GM18517 (cell line): ENCODE measurements at regions not wholly inside any gene's neighbourhood (a gene's known extent, or its start where the extent isn't known, plus 50 kb on each side); places are given as distances from the start of the nearest gene placed in this dataset.
"Not testable (repeated sequence)": the region's sequence is repeated elsewhere in the genome, so short reads cannot be mapped to it uniquely, and the experiment has no call there.

Source experiments
- ATAC-seq: cut with Tn5 transposase; IDR thresholded peaks from one replicate; pipeline ENCODE4 v1.9.1; 2021; ENCODE audit warnings: mild to moderate bottlenecking, moderate library complexity; ENCODE audit not compliant: unreplicated experiment

DNA sequence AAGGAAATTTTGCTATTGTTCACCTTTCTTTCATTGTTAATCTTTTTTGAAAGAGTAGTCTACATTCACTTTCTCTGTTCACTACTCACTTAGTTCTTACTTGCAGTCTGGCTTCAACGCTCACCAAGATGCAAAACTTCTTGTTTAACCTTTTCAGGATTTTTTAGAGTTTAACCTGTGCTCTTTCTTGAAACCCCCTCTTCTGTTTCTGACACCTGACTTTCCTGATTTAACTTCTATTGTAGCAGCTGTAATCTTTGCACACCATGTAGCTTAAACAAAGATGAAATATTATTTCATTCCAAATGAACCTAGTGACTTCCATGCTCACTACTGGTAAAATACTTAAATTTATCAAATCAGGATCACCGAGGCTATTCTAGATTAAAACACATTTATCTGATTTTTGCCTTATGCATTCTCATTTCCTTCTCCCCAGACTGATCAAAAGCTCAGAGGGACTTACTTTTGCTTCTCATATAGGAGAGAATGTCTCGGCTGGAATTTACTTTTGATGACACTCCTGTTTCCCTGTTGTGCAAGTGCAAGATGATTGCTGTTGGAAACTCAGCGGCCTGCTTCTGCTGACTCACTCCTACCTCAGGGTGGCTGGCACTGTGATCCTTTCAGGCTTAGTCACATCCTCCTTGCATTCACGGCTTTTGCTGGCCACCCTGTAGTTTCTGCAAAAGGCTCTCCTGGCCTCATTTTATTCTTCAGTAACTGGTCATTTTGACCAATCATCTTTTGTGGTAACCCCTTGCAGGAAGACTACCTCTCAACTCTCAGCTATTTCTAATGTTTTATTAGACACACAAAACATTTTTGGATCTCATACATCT lies 109.3 kb upstream of the IFNE start:
- ATAC-seq: peak; percentile 82

DNA sequence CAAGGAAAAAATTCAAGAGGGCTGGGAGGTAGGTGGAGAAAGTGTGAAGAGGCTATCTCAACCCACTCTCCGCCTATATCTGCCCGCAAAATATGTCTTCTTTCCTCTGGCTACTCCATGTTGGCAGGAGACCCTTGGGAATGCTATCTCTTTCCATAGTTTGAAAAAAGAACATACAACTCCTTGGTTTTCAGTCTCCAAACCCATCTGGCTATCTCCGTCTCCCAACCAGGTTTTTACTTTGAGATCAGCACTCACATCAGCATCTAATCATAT lies 109.9 kb upstream of the IFNE start:
- no peak for ATAC-seq

DNA sequence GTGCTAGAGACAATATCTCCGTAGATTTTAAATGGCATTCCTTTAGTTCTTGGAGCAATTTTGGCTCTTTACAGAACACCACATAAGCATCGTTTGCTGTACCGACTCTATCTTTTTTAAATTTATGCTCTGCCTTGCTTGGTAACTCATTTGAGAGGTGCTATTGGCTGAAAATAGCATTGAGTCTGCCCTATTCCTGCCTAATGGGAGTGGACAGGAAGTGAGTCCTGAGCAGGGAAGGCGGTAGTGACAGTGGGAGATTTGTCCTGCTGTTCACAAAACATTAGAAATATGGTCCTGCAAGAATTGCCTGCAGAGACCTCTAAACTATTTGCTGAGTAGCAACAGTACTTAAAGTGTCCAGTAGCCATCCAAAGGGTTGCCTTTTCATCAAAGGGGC lies 115.2 kb upstream of the IFNE start:
- no peak for ATAC-seq

DNA sequence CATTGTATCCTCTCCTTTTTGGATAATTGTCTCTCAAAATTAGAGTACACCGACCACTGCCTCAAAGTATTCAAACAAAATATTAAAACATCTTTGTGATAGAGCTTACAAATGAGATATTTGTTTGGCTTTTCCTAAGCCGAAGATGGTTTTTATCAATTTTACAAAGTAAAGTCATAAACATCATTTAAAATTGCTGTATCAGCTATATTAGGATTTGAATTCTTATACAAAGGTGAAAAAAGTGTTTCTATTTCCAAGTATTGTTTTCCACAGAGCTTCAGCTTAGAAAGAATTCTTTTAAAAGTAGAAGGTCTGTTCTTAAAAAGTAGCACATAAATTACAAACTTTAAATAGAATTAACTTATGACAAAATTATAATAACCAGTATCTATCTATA lies 116.6 kb upstream of the IFNE start:
- ATAC-seq: no peak

DNA sequence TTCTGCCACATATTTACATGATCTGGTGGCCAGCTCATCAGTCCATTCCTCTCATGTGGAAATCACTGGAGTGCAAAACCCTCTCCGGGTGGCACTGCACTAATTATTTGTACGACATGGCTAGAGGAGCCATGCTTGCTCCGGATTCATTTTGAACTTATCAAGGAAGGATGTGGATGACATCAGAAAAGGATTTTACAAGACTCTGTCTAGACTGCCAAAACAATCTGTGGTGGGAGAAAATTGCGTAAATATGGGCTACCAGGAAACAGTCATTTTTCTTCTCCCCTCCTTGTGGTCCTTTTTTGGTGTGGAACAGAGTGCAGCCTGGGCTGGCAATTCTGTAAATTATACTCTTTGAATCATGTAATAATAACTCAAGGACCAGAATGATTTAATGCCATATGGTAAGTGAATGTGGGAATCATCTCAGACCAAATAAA lies 123.4 kb upstream of the IFNE start:
- ATAC-seq: no peak

DNA sequence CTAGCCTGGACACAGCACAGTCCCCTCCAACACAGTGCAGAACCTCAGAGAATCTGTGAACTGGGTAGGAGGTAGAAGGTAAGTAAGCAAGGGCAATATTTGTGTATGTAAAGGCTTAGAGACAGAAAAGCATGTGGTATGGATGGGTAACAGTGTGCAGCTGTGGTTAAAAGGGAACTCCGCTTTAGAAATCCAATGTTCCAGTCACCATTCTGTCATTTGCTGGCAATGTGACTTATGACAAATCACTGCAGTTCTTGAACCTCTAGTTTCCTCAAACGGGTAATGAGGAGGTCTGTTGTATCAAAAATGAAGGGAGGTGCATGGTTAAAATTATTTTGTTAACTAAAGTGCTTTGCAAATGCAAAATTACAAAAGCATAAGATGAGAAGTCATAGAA lies 125.5 kb upstream of the IFNE start:
- ATAC-seq: no peak

DNA sequence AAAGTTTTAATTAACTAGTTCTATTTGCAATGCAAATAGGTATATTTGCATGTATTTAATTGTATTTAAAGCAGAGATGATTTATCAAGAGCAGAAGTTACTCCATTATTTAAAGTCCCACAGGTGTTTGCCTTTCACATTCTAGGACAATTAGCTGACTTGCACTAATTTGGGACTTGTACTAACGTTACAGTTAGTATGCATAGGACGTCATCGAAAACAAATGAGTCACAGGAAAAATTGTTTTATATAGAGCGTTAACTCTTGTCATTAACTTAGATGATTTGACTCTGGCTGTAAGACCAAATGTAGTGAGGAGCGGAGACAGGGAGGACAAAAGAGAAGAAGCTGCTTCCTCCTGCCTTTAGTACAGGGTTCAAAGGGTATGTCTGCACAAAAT lies 126.1 kb upstream of the IFNE start:
- ATAC-seq: no peak

DNA sequence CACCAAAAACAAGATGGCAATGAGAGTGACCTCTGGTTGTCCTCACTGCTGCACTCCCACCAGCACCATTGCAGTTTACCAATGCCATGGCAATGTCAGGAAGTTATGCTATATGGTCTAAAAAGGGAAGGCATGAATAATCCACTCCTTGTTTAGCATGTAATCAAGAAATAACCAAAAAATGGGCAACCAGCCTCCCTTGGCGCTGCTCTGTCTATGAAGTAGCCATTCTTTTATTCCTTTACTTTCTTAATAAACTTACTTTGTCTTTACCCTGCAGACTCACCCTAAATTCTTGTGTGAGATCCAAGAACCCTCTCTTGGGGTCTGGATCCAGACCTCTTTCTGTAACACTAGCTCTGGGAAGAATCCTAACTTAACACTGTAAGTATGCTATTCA lies 127.4 kb upstream of the IFNE start:
- ATAC-seq: no peak

DNA sequence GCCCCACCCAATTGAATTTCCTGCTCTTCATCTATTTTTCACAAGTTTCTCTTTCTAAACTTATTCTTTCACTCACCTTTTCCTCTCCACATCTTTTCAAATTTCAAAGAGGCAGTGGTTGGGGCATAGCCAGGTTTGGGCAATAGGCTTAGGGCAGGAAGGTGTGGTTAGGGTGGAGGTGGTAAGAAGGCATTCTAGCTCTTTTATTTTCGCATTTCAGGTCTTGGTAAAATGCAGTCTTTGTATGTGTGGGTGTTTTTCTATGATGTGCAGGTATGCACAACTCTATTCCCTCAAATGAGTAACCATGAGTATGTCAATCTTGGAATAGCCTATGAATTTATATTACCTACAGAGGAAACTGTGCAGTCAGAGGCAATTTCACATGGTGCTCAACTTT lies 129.8 kb upstream of the IFNE start:
- no peak for ATAC-seq

DNA sequence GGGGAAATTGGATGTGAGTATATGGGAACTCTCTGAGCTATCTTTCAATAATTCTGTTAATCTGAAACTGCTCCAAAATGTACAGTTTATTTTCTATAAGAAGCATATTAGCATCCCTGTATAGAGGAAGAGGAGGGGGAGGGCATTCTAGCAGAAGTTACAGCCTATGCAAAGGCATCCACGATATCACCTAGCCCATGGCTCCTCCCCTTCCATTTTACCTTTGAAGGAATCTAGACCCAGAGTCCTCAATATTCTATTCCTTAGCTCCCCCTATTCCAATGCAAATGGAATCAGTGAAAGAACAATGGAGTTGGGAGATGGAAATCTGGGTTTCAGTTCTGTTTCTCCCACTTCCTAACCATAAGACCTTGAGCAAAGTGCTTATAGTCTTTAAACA lies 132.9 kb upstream of the IFNE start:
- ATAC-seq: no peak

DNA sequence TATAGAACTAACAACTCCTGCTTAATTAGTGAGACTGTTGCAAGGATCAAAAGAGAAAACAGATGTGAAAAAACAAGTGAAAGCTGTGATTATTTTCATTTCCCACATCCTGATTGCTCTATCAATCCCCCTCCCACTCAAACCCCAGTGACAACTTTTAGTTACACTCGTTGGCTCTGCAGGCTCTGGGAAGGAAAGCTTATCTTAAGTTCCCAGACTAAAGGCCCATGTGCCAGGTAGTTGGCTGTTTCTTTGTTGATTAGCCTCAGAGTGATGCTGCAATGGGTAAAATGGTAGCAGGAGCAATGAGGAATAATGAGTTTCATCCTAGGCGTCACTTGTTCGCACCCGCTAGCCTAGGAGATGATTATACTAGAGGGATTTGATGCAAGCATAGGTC lies 133.3 kb upstream of the IFNE start:
- no peak for ATAC-seq

DNA sequence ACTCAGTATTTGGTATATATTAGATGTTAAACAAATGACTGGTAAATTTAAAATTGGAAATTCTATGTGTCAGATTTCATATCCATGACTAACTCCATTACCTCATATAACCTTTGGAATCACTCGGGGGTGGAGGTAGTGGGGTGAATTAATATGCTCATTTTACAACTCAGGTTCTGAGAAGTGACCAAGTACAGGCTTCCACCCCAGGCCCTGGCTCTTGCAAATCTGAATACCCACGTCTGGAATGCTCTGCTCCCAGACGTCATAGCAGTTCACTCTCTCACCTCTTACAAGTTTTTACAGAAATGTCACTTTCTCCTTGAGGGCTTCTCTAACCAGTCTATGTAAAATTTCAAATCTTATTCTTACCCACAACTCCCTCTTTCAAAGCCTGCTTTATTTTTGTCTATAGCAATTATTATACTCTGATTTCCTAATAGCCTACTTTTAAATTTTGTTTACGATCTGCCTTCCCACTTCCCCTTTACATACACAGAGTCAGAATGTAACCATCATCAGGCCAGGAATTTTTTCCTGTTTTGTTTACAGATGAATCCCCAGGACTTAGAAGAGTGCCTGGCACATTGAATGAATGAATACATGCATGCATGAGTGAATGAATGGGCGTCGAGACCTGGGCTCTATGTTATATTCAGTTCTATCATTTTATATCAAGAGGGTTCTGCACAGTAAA lies 134.1 kb upstream of the IFNE start:
- ATAC-seq: no peak

DNA sequence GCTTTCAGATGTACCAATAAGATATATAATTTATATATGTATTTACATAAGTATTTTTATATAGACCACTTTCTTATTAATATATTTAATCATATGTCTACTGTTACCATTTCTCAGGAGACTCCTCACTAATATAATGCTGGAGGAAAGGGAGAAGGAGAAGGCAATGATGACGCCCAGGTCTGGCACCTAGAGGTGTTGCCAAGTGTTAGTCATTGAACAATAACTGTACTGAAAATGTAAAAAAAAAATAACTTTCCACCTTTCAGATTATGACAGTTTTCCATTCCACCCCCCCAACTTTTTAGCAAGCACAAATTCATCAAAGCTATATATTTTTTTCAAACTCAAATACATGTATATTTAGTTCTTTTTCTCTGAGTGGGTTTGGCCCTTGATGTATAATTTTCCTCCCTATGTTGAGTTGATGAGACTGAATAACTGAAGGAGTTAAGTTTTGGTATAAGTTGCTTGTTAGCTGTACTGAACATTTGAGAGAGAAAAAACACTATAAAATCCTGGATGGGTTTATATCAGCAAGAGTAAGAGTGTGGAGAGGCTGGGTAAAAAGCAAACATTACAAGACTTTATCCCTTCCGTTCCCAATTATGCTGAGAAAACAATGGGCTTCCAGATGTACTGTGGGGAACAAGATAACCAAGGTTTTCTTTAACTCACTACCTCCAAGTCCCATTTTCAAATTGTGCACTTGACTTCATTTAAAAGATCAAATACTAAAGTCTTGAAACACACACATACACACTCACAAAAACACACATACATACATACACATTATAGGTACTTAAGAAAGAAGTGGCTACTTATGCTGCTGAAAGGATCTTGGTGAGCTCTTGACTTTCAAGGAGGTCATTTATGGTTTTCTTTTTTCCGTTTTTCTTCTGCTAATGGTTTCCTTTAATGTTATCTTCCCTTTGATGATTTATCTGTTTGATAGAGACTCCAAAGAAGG lies 142.8 kb upstream of the IFNE start:
- no peak for ATAC-seq

DNA sequence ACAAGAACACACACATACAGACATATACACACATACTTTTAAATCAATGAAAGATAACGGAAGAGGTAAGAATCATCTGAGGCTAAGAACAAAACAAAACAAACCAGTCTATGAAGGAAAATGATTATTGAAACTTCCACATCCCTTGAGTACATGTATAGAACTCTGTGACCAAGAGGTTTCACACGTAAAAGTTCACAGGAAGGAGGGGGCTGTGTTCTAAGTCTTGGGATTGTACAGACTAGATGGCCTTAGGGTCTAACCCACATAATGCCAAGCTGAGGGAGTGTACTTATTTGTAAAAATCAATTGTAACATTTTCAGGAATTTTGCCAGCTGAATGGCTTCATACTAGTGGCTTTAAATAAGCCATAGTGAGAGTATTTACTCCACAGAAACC lies 144.4 kb upstream of the IFNE start:
- no peak for ATAC-seq

DNA sequence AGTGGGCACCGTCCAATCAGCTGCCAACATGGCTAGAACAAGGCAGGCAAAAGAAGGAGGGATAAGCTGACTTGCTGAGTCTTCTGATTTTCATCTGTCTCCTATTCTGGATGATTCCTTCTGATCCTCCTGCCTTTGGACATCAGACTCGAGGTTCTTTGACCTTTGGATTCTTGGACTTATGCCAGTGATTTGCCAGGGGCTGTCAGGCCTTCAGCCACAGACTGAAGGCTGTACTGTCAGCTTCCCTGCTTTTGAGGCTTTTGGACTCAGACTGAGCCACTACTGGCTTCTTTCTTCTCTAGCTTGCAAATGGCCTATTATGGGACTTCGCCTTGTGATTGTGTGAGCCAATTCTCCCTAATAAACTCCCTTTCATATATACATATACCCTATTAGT lies 146.8 kb upstream of the IFNE start:
- not testable (repeated sequence) for ATAC-seq

DNA sequence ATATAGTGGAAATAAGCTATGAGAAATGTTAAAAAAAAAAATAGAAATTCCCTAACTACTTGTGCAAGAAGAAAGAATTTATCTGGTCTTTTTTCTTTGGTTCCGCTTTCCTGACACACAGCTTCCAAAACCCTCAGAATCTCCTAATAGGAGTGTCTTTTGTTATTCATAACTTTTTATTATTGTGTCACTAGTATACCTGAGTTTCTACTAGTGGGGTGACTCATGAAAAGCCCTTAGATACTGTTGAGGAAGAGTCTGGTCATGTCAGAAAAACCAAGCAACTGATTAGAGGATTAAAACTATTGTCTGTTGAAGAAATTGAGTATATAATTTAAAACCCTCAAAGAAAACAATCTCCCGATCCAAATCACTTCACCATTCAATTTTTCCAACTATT lies 152.8 kb upstream of the IFNE start:
- ATAC-seq: no peak

DNA sequence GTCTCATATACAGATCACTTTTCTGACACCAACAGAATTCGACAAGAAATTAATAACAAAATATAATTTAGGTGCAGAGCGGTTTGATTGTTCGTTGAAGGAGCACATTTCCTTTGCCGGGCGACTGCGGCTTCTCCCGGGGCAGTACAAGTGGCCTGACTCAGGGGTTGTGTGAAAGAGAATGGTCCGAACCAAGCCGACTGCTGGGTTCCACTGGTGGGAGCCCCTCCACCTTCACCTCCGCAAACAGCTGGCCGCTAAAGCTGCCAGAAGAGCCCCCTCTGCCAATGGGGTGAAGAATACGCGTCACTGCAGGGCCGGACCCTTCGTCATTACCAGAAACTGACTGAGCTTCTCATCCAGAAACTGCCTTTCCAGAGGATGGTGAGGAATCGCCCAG lies 156.0 kb upstream of the IFNE start:
- ATAC-seq: no peak

DNA sequence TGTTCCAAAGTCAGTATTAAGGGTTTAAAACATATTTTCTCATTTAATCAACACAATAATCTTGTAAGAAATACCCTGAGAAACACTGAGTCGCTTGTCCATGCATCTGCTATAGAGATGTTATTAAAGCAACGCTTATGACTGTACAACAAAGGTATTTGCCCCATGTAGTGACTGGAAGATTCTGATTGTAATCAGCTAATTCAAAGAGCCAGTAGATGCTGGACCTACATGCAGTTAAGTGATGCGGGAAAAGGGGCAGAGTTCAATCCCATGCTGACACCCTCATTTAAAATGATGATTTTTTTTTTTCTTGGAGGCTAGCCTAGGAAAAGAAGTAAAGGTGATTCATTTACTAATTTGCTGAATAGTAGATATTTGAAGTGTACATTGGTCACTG lies 149.3 kb upstream of the MTAP start:
- no peak for ATAC-seq

DNA sequence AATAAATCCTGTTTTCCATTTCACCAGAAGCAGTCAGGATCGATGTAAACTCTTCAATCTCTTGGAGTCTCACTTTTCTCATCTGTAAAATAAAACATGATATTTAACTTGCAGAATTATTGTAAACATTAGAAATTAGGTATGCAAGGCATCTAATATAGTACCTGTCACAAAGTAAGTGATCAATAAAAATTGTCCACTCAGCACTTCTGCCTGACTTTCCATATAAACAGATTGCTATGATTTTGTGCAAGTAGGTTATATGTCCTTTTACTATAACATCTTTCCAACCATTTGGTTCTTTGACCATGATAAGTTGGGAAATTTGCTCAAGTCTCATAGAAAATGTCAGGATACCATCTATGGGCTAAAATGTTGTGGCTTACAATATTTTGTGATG lies 148.8 kb upstream of the MTAP start:
- ATAC-seq: no peak

DNA sequence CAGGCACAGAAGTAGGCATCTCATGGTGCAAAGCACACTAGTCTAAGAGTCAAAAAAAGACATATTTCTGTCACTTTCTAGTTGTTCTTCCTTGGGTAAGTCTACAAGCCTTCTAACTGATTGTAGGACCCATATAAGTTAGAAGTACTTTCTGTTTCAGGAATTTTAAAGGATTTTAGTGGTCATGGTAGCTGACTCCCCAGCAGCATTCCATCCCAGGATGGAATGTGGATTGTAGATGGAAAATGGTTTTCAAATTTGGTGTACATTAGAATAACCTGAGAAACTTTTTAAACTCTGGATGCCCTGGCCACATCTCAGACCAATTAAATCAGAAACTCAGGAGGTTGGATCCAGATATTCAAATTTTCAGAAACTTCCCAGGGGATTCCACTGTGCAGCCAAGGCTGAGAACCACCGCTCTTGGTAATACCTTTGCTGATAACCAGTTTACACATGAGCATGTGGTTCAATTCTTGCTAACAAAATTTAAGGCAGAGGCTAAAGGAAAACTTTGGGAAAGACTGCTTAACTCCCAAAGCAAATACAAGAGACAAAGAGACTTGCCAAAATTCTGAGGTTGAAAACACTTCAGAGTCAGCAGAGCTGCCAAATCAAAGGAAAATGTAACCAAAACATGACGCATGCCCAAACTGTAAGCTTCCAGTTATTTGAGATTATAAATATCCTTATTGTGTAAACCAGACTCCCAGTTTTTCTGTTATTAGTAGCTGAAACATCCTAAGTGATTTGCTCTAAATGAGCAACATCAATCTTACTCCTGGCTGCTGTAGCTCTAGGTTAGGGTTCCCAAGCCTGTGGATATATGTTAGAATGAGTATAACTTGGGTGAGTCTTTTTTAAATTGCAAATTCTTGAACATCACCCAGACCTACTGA lies 145.4 kb upstream of the MTAP start:
- ATAC-seq: no peak
